ENCODE measurements at regions not wholly inside any gene's neighbourhood (a gene's known extent, or its start where the extent isn't known, plus 50 kb on each side); places are given as distances from the start of the nearest gene placed in this dataset.

DNA sequence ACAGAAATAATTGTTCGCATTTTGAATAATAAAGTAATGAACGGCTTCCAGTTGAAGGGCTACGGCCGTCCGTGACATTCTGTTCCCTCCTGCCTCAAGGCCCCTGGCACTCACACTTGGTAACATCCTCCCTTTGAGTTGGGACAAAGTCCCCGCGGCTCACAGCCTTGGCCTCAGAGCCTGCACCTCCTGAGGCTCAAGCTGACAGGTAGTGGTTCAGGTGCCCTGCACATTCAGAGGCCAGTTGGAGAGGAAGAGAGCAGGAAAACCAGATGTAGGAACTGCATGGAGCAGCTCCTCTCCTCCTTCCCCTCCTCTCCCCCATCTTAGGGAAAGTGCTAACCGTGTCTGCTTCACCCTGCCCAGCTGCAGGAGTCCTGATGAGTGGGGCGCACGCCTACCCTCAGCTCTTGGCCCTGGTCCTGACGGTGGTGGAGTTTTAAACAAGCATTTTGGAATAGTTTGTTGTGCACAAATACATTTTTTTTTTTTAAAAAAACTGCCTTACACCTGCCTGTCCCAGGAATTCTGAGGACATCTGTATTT is 393.1 kb downstream of the SMOC2 start:
- TF ChIP-seq, protein P1, sequence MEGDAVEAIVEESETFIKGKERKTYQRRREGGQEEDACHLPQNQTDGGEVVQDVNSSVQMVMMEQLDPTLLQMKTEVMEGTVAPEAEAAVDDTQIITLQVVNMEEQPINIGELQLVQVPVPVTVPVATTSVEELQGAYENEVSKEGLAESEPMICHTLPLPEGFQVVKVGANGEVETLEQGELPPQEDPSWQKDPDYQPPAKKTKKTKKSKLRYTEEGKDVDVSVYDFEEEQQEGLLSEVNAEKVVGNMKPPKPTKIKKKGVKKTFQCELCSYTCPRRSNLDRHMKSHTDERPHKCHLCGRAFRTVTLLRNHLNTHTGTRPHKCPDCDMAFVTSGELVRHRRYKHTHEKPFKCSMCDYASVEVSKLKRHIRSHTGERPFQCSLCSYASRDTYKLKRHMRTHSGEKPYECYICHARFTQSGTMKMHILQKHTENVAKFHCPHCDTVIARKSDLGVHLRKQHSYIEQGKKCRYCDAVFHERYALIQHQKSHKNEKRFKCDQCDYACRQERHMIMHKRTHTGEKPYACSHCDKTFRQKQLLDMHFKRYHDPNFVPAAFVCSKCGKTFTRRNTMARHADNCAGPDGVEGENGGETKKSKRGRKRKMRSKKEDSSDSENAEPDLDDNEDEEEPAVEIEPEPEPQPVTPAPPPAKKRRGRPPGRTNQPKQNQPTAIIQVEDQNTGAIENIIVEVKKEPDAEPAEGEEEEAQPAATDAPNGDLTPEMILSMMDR (IDR thresholded peaks at IDR 0.05; ENCODE audit: insufficient read depth, low read depth, low read length): no peak
- no peak for TF ChIP-seq EZH2 (IDR thresholded peaks at IDR 0.05; ENCODE audit: insufficient read depth, low read length)
